ENCODE measurements at regions not wholly inside any gene's neighbourhood (a gene's known extent, or its start where the extent isn't known, plus 50 kb on each side); places are given as distances from the start of the nearest gene placed in this dataset.

DNA sequence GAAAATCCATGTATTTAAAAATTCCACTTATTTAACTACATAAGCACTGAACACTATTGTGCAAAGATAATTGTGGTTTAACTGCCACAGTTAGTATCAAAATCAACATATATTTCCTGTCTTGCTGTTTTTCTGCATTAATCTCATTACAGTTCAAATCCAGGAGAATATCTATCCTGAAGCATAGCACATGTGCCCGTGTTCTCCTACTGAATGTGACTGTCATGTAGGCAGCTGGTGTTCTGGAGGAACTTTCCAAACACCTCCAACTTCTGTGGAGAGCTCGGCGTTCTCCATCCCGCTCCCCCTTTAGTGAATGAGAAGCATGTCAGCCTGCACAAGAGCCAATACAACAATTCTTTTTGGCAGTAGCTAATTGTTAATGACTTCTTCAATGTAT lies 76.4 kb upstream of the IKZF1 start:
- Histone ChIP-seq H3K27ac (no peak overlapping the region), H3K9me3 (ENCODE audit: low read depth) (no peaks in the 10 kb centered on the region), H3K27me3 (no peaks in the 10 kb centered on the region), H3K36me3 (replicated peaks; ENCODE audit: insufficient read depth, low read depth) (no peaks in the 10 kb centered on the region), H3K79me2 (no peaks in the 10 kb centered on the region), H3K4me3 (no peak overlapping the region), H2AFZ (no peak overlapping the region), H4K20me1 (ENCODE audit: insufficient read depth, poor library complexity, severe bottlenecking) (no peaks in the 10 kb centered on the region), H3K4me1 (ENCODE audit: insufficient read depth) (no peaks in the 10 kb centered on the region), H3K9me2 (replicated peaks; ENCODE audit: insufficient read depth) (no peaks in the 10 kb centered on the region), H3K4me2 (no peak overlapping the region)
- DNase-seq (ENCODE audit: low spot score): no peak
- TF ChIP-seq, protein P1, sequence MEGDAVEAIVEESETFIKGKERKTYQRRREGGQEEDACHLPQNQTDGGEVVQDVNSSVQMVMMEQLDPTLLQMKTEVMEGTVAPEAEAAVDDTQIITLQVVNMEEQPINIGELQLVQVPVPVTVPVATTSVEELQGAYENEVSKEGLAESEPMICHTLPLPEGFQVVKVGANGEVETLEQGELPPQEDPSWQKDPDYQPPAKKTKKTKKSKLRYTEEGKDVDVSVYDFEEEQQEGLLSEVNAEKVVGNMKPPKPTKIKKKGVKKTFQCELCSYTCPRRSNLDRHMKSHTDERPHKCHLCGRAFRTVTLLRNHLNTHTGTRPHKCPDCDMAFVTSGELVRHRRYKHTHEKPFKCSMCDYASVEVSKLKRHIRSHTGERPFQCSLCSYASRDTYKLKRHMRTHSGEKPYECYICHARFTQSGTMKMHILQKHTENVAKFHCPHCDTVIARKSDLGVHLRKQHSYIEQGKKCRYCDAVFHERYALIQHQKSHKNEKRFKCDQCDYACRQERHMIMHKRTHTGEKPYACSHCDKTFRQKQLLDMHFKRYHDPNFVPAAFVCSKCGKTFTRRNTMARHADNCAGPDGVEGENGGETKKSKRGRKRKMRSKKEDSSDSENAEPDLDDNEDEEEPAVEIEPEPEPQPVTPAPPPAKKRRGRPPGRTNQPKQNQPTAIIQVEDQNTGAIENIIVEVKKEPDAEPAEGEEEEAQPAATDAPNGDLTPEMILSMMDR (IDR thresholded peaks at IDR 0.05; ENCODE audit: poor library complexity): no peak
- 83% methylated on average over 4 of the region's 4 CpGs for WGBS (ENCODE audit: low lambda C conversion rate, missing lambda C conversion rate)

DNA sequence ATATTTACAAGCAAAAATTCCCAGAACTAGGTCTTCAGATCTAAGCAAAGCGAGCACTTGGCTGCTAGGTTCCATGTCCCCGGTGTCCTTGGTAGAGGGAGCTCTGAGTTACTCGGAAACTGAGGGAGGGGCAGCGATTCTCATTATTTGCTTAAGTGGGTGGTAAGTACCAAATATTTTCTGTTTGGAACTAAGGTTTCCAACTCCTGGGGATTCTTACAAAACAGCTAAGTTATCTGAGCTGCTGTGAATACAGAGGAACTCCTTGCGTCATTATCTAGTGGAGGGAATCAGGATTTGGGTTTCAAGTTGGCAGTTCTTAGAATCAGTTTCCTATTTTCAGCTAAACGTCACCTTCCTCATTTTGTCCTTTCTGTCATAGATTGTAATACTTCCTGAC lies 76.8 kb upstream of the IKZF1 start:
- Histone ChIP-seq H3K27ac (no peak overlapping the region), H3K9me2 (replicated peaks; ENCODE audit: insufficient read depth) (no peaks in the 10 kb centered on the region), H3K4me3 (no peak overlapping the region), H3K79me2 (no peaks in the 10 kb centered on the region), H3K9me3 (ENCODE audit: low read depth) (no peaks in the 10 kb centered on the region), H4K20me1 (ENCODE audit: insufficient read depth, poor library complexity, severe bottlenecking) (no peaks in the 10 kb centered on the region), H3K36me3 (replicated peaks; ENCODE audit: insufficient read depth, low read depth) (no peaks in the 10 kb centered on the region), H2AFZ (no peak overlapping the region), H3K27me3 (no peaks in the 10 kb centered on the region), H3K4me1 (ENCODE audit: insufficient read depth) (no peaks in the 10 kb centered on the region), H3K4me2 (no peak overlapping the region)
- TF ChIP-seq, protein P1 (IDR thresholded peaks at IDR 0.05; ENCODE audit: poor library complexity): no peak
- TF ChIP-seq EZH2phosphoT487 (IDR thresholded peaks at IDR 0.05; ENCODE audit: low read depth, severe bottlenecking, unreplicated experiment) (no peak), EZH2 (IDR thresholded peaks at IDR 0.05; ENCODE audit: borderline replicate concordance) (no peak)
- DNase-seq (ENCODE audit: low spot score): no peak
- 83% methylated on average over 6 of the region's 6 CpGs for WGBS (ENCODE audit: low lambda C conversion rate, missing lambda C conversion rate)

DNA sequence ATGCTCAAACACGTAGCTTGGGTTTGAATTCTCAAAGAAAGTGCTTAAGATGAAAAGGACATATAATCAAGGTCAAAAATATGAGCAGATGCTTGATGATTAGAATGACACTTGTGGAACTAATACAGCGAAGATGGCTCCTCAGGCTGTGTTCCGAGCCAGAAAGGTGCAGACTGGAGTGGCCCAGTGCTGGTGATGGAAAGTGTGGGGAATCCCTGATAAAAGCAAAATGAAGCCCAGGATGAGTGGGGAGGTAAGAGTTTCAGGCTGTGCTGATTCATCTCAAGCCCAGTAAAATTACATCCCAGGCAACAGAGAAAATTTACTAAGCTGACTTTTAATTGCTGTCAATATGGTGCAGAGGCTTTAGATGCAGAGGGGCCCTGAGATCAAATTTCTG lies 77.8 kb upstream of the IKZF1 start:
- Histone ChIP-seq H3K4me3 (no peak overlapping the region), H3K9me2 (replicated peaks; ENCODE audit: insufficient read depth) (no peaks in the 10 kb centered on the region), H3K27ac (no peak overlapping the region), H3K9me3 (ENCODE audit: low read depth) (no peaks in the 10 kb centered on the region), H3K27me3 (no peaks in the 10 kb centered on the region), H3K4me2 (no peak overlapping the region), H4K20me1 (ENCODE audit: insufficient read depth, poor library complexity, severe bottlenecking) (no peaks in the 10 kb centered on the region), H3K79me2 (no peaks in the 10 kb centered on the region), H3K36me3 (replicated peaks; ENCODE audit: insufficient read depth, low read depth) (no peaks in the 10 kb centered on the region), H2AFZ (no peak overlapping the region), H3K4me1 (ENCODE audit: insufficient read depth) (no peaks in the 10 kb centered on the region)
- TF ChIP-seq EZH2phosphoT487 (IDR thresholded peaks at IDR 0.05; ENCODE audit: low read depth, severe bottlenecking, unreplicated experiment): no peak
- no peak for TF ChIP-seq EZH2 (IDR thresholded peaks at IDR 0.05; ENCODE audit: borderline replicate concordance)
- TF ChIP-seq, protein P1 (IDR thresholded peaks at IDR 0.05; ENCODE audit: poor library complexity): no peak
- DNase-seq (ENCODE audit: low spot score): no peak
- WGBS (ENCODE audit: low lambda C conversion rate, missing lambda C conversion rate): 87% methylated on average over 3 of the region's 3 CpGs

DNA sequence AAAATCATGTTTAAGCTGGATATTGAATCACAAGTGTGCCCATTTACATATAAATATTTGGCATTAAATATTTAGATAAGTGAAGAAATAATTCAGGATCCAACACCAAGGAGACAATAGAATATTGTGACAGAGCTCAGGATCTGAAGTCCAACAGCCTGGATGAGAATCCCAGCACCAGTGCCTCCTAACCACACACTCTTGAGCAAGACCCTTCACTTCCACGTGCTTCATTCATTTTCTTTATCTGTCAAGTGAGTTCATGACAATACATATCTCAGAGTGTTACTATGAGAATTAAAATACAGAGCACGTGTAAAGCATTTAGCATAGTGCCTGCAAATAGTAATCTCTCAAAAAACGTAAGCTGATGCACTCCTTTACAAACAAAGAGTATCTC lies 78.4 kb upstream of the IKZF1 start:
- Histone ChIP-seq H3K4me2 (no peak overlapping the region), H3K4me3 (no peak overlapping the region), H3K4me1 (ENCODE audit: insufficient read depth) (no peaks in the 10 kb centered on the region), H3K9me2 (replicated peaks; ENCODE audit: insufficient read depth) (no peaks in the 10 kb centered on the region), H2AFZ (no peak overlapping the region), H3K36me3 (replicated peaks; ENCODE audit: insufficient read depth, low read depth) (no peaks in the 10 kb centered on the region), H4K20me1 (ENCODE audit: insufficient read depth, poor library complexity, severe bottlenecking) (no peaks in the 10 kb centered on the region), H3K27me3 (no peaks in the 10 kb centered on the region), H3K79me2 (no peaks in the 10 kb centered on the region), H3K9me3 (ENCODE audit: low read depth) (no peaks in the 10 kb centered on the region), H3K27ac (no peak overlapping the region)
- WGBS (ENCODE audit: low lambda C conversion rate, missing lambda C conversion rate): 76% methylated on average over 3 of the region's 3 CpGs
- TF ChIP-seq EZH2 (IDR thresholded peaks at IDR 0.05; ENCODE audit: borderline replicate concordance) (no peak), EZH2phosphoT487 (IDR thresholded peaks at IDR 0.05; ENCODE audit: low read depth, severe bottlenecking, unreplicated experiment) (no peak)
- TF ChIP-seq, protein P1 (IDR thresholded peaks at IDR 0.05; ENCODE audit: poor library complexity): no peak
- DNase-seq (ENCODE audit: low spot score): no peak

Measured in hepatocyte (in vitro differentiated cells).